Head of caudate nucleus (tissue), 42 donors: ENCODE measurements at regions not wholly inside any gene's neighbourhood (a gene's known extent, or its start where the extent isn't known, plus 50 kb on each side); places are given as distances from the start of the nearest gene placed in this dataset.

ENCODE experiments used
- DNase-seq, 42 donors: peaks; one replicate each; pipeline versions ENCODE4 v3.0.0 to v3.0.0-alpha.2; 2020 to 2021; ENCODE audit warnings: mixed read lengths in 7 of 42
- intact Hi-C: fragments of 100-400 bp; cut with DNase I; formaldehyde crosslinking; loops from one replicate; pipeline ENCODE4 v1.15.0; 2022

GRCh38 chr15:63453186-63453905, 51.0 kb upstream of the USP3 start:
- no peak for DNase-seq
- intact Hi-C loops = no loop called here

DNA sequence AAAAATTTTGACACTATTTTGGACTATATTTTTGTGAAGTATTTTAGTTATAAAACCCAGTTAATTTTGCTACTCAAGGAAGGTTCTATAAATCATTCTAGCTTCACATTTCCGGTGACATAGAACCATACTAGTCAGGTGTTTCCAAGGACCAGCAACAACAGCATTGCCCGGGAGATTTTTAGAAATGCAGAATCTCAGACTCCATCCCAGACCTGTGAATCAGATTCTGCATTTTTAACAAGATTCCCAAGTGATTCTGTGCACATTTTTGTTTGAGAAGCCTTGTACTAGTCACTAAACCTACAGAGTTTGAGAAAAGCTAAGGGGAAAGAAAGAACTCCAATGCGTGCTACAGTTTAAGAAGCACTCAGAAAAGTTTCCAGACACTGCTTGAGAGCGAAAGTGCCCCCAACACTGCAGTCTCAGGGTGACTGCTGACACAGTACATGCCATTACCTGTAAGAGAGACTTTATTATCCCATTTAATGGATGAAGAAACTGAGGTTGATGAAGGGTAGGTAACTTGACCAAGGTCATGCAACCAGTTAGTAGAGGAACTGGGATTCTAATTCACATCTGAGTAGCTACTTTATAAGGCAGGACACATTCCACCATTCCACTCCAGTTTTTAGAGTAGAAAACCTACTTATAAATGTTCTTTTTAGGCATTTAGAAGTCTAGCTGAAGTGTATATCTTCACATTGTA, 49.7 kb upstream of the USP3 start:
- intact Hi-C loops = no loop called here
- DNase-seq = no peak
